HuH-7.5 (cell line): ENCODE measurements at regions not wholly inside any gene's neighbourhood (a gene's known extent, or its start where the extent isn't known, plus 50 kb on each side); places are given as distances from the start of the nearest gene placed in this dataset.

ENCODE experiments used
- DNase-seq: peaks from one replicate; pipeline ENCODE4 v3.0.0; 2011; ENCODE audit warnings: low spot score

DNA sequence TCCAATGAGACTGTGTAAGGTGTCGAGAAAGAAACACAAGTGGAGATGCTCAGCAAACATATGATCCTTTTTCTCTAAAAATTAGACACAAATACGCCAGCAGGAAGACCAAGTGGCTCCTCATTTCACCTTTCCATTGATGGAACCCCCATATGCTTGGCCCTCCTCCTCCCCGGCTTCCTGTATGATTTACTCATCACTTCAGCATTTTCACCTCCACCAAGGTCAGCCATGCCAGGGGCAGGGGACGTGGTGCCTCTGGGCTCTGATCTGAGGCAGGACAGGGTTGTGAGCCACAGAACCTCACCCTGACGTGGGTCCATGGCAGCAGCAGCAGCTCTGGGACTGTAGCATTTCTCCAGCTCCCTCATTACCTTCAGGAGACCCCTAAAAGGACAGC, 116.8 kb upstream of the PFKP start:
- DNase-seq: no peak

GRCh38 chr10:2949948-2950354, 117.4 kb upstream of the PFKP start:
- DNase-seq: no peak

DNA sequence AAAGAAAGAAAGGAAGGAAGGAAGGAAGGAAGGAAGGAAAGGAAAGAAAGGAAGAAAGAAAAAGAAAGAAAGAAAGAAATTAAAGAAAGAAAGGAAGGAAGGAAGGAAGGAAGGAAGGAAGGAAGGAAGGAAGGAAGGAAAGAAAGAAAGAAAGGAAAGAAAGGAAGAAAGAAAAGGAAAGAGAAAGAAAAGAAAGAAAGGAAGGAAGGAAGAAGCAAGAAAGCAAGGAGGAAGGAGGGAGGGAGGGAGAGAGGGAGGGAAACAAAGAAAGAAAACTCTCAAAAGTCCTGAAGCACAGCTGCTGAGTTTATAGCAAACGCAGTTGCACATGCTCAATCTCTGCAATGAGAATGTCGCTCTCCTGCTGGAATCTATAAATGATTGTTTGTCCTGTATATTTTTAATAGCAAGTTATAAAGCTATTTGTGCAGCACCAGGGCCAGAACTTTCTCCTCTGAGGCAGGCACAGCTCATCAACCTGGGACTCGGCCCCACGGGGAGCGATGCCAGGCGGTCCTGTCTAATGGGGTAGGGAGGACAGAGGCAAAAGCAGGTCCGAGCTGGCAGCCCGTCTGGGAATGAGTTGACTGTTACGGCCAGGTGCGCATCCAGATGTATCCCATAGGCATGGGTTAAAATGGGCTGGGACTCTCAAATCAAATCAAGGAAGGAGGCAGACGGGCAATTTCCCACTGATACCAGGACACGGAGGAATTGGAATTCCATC, 118.0 kb upstream of the PFKP start:
- DNase-seq: no peak

DNA sequence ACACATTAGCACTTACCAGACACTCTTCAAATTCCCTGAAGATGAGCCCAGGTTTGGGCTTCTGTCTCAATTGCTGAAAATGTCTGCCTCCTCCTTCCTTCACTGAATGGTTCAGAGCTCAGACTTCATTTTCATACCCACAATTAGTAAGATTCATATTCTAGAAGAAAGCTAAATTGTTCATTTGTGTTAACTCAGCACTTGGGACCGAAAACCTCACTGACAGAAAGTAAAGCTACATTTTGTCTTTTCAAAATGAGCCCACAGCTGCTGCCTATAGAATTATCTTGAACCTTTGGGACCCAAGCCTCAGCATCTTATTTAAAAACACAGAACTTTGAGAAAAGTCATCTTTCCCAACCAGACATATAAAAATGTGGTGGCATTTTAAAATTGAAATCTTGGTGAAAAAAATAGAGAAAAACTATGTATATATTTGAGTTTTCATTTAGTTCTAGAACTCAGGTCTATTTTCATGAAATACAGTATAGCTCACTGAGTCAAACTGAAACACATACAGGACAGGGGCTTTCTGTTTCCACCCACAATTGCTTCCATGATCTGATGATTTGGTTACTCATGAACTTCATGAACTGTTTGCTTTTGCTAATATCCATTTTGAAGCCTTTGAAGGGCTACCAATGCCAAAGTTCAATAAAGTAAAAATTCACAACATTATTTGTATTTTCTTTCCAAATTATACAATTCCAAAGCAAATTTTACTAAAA, 119.1 kb upstream of the PFKP start:
- no peak for DNase-seq

DNA sequence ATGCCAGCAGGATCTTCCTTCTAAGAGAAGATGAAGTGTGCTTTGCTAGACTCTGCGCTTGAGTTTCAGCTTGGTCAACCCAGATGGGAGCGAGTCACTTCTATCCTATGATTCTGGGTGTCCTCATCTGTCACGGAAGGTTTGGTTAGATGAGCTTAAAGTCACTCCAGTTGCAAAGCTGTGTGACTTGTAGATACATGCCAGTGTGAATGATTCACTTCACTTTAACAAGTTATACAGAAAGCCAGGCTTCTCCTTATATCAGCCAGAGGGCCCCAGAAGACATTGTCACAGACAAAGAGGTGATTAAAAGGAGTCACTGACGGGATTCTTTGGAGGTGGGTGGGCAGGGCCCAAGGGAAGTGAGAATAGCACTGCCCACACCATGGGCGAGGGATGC, 122.6 kb upstream of the PFKP start:
- DNase-seq: no peak

DNA sequence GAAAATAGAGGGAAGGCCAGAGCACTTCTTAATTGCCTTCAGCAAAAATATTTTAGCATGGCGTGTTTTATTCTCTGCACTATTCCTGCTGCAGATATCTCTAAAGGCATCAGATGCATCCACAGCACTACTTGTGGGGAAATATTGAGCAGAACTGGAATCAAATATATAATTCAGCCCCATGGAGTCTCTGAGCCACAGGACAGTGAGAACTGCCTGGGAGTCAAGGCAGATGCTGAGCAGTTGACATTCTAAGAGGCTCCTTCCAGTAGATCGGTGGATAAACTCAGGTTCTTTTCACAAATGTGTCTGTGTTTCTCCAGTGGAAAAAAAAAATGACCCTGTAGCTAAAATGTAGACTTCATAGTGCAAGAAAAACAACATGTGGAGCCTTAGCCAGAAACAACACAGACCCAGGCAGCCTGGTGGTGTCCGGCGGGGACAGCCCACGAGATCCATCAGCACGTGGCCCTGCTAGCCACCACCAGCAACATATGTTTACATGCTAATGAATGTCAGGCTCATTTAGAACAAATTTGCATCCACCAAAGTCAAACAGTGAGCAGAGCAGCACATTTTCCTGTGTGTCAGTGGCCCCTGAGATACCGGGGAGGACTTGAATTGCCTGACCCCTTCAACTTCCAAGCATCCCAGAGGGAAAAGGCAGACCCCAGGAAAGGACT, 123.3 kb upstream of the PFKP start:
- no peak for DNase-seq

DNA sequence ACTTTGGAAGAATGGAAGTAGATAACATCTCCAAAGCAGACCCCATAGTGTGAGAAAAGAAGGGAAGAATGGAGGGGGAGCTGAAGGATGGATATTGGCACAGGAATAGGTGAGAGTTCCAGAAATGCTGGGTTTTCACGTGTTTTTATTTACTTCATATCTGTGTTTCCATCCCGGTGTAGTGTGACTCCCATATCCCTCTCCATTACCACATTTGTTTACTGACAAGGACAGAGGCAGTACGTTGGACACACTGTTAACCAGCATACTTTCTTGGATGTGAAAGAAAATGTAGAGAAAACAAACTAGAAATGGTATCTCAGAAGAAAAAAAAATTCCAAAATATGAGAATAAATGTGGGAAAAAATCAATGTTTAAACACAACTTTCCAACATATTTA, 124.4 kb upstream of the PFKP start:
- DNase-seq: no peak

DNA sequence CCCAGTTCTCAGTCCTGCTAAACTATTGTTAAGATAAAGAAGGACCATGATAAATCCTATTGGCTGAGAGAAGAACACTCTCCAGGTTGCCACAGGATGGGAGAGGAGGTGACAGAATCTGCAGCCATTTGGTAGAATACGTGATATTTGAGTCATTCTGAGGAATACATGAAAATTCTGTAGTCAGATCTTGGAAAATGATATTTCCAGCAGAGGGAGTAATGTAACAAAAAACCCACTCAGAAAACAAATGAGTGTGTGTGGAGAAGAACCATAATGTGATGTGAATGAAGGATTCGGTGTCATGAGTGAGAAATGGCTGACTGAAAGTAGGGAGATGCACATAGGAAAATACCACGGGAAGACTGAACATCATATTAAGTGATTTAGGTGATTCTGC, 128.5 kb upstream of the PFKP start:
- DNase-seq: no peak

GRCh38 chr10:2936816-2937215, 130.5 kb upstream of the PFKP start:
- DNase-seq: no peak

DNA sequence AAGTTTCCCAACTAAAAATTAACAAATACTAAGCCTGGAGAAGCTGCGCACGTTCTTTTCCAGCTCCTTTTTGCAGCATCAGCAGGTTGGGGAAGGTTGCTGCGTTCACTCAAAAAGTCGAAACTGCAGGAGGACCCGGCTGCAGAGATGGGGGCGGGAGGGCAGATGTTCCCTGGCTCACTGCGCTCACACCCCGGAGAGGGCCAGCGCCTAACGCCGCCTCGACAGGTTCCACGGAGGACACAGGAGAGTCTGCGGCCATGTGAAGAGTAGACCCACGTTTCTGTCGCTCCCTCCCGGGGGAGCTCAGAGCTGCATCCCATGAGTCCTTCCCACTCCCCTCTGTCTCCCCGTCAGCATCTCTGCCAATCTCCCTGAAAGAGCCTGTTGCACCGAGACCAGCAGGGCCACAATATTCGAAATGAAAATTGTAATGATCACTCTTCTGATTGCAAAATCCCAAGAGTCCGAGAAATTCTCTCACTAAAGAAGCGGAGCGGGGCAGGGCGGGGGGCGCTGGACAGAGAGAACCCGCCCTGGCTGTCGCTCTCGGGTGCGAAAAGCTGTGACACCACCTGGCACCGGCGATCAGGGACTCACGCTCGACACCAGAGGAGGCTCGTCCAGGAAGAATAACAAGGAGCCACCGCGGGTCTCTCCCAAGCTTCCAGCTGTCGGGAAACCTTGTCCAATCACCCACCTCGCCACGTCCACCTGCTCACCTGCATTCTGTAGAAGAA, 131.5 kb upstream of the PFKP start:
- no peak for DNase-seq

GRCh38 chr10:2933924-2934323, 133.4 kb upstream of the PFKP start:
- no peak for DNase-seq

GRCh38 chr10:2933519-2933918, 133.8 kb upstream of the PFKP start:
- no peak for DNase-seq

- no peak for DNase-seq
Observed at GRCh38 chr10:2933071-2933470, 134.3 kb upstream of the PFKP start.

DNA sequence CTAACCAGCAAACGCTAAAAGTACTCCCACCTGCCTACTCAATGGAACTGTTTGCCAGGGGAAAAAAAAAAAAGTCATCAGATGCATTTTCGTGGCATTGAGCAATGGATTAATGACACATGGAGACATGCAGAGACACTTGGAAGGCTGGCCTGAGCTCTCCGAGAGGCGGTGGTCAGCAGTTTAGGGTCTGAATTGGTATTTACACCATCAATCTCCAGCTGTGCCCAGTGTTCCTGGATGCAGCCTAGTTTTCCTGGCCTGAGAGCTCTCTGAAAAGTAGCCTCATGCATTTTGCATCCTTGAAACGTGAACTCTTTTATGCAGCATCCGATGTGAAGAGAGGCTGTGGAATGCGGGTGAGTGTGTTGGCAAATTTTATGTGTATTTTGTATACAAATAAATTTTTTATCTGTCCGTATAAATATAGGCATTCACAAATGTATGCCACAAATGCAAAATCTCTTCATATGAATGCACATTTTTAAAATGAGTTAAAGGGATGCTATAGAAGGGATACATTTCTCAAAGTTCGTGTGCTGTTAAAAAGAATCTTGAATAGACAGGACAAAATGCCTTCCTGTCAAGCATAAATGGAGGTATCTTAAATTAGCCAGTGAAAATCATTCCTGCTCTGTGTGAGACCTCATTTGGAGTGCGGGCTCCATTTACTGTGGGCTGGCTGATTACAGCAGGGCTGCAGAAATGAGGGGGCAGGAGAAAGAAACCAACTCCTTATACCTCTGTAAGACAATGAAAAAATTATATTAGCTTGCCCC, 137.7 kb upstream of the PFKP start:
- DNase-seq: no peak

- DNase-seq: peak; percentile 72
Observed at GRCh38 chr10:2927958-2928840, 139.1 kb upstream of the PFKP start.

GRCh38 chr10:2926918-2927660, 140.3 kb upstream of the PFKP start:
- DNase-seq: no peak

GRCh38 chr10:2925631-2926030, 141.7 kb upstream of the PFKP start:
- no peak for DNase-seq

- no peak for DNase-seq
Observed at GRCh38 chr10:2924431-2924830, 142.9 kb upstream of the PFKP start.

GRCh38 chr10:2921956-2922680, 145.2 kb upstream of the PFKP start:
- no peak for DNase-seq
